Muscle of back (tissue), 3 donors: ENCODE measurements at regions not wholly inside any gene's neighbourhood (a gene's known extent, or its start where the extent isn't known, plus 50 kb on each side); places are given as distances from the start of the nearest gene placed in this dataset.
A peak's percentile ranks its signal among the peaks of the same experiment; 100 is the strongest.

ENCODE experiments used
- DNase-seq, 3 donors: peaks; one replicate each; pipeline versions ENCODE4 v3.0.0 to v3.0.0-alpha.2; 2013

- DNase-seq, result peak; percentile 81 to 94 (median 82)
These were observed 50.4 kb upstream of the CIBAR2 start for GRCh38 chr16:85162478-85163277.

- DNase-seq, result no peak
These were observed 51.2 kb upstream of the CIBAR2 start for GRCh38 chr16:85163278-85164112.

- no peak for DNase-seq
These were observed 52.2 kb upstream of the CIBAR2 start for GRCh38 chr16:85164431-85164830.

- no peak for DNase-seq
These were observed 52.7 kb upstream of the CIBAR2 start for GRCh38 chr16:85164838-85165516.

GRCh38 chr16:85165781-85166180, 53.5 kb upstream of the CIBAR2 start:
- no peak for DNase-seq

- DNase-seq, result no peak
These were observed 54.0 kb upstream of the CIBAR2 start for GRCh38 chr16:85166281-85166680.

- no peak for DNase-seq
These were observed 54.7 kb upstream of the CIBAR2 start for GRCh38 chr16:85166699-85167588.

- no peak for DNase-seq
These were observed 55.6 kb upstream of the CIBAR2 start for GRCh38 chr16:85167589-85168537.

GRCh38 chr16:85168732-85169256, 56.5 kb upstream of the CIBAR2 start:
- peak in 1 of 3 donors; percentile 82 for DNase-seq

GRCh38 chr16:85169333-85170065, 57.2 kb upstream of the CIBAR2 start:
- peak in 1 of 3 donors; percentile 63 for DNase-seq

GRCh38 chr16:85170066-85170491, 57.8 kb upstream of the CIBAR2 start:
- DNase-seq, result no peak

- no peak for DNase-seq
These were observed 58.3 kb upstream of the CIBAR2 start for GRCh38 chr16:85170590-85171003.

- no peak for DNase-seq
These were observed 58.9 kb upstream of the CIBAR2 start for GRCh38 chr16:85171004-85171758.

GRCh38 chr16:85171759-85172454, 59.6 kb upstream of the CIBAR2 start:
- no peak for DNase-seq

- DNase-seq, result peak in 1 of 3 donors; percentile 68
These were observed 60.3 kb upstream of the CIBAR2 start for GRCh38 chr16:85172455-85173145.

GRCh38 chr16:85173146-85173980, 61.1 kb upstream of the CIBAR2 start:
- no peak for DNase-seq
